ENCODE measurements at regions not wholly inside any gene's neighbourhood (a gene's known extent, or its start where the extent isn't known, plus 50 kb on each side); places are given as distances from the start of the nearest gene placed in this dataset.

- no peak for TF ChIP-seq CTCF (IDR thresholded peaks at IDR 0.05)
- no peak for TF ChIP-seq POLR2A (IDR thresholded peaks at IDR 0.05)
Observed at GRCh38 chr13:38419312-38419873, 69.7 kb downstream of the UFM1 start.

Data from adrenal gland (tissue), 5 donors.